ENCODE measurements at regions not wholly inside any gene's neighbourhood (a gene's known extent, or its start where the extent isn't known, plus 50 kb on each side); places are given as distances from the start of the nearest gene placed in this dataset.
"Not testable (repeated sequence)": the region's sequence is repeated elsewhere in the genome, so short reads cannot be mapped to it uniquely, and the experiment has no call there.

- DNase-seq = no peak
Measured at GRCh38 chr20:29687438-29687837, 1570.0 kb upstream of the DEFB115 start.

- no peak for DNase-seq
Measured at GRCh38 chr20:29689411-29690225, 1567.8 kb upstream of the DEFB115 start.

- DNase-seq = no peak
Measured at GRCh38 chr20:29690274-29690673, 1567.2 kb upstream of the DEFB115 start.

- DNase-seq = no peak
Measured at GRCh38 chr20:29740601-29740950, 1516.9 kb upstream of the DEFB115 start.

- no peak for DNase-seq
Measured at GRCh38 chr20:29740951-29741593, 1516.4 kb upstream of the DEFB115 start.

- DNase-seq = no peak
Measured at GRCh38 chr20:29741594-29741893, 1515.9 kb upstream of the DEFB115 start.

- DNase-seq = no peak
Measured at GRCh38 chr20:29741894-29742698, 1515.4 kb upstream of the DEFB115 start.

- DNase-seq = no peak
Measured at GRCh38 chr20:29742699-29743100, 1514.8 kb upstream of the DEFB115 start.

GRCh38 chr20:29743101-29743931 is 1514.1 kb upstream of the DEFB115 start:
- DNase-seq = no peak

- no peak for DNase-seq
Measured at GRCh38 chr20:29744071-29744470, 1513.4 kb upstream of the DEFB115 start.

GRCh38 chr20:29745534-29746245 is 1511.8 kb upstream of the DEFB115 start:
- DNase-seq = not testable (repeated sequence)

- DNase-seq = no peak
Measured at GRCh38 chr20:29750268-29750899, 1507.1 kb upstream of the DEFB115 start.

- DNase-seq = not testable (repeated sequence)
Measured at GRCh38 chr20:29752644-29753425, 1504.6 kb upstream of the DEFB115 start.

GRCh38 chr20:29753426-29753746 is 1504.1 kb upstream of the DEFB115 start:
- DNase-seq = not testable (repeated sequence)

GRCh38 chr20:29753879-29754278 is 1503.6 kb upstream of the DEFB115 start:
- DNase-seq = not testable (repeated sequence)

GRCh38 chr20:29755854-29756498 is 1501.5 kb upstream of the DEFB115 start:
- not testable (repeated sequence) for DNase-seq

- no peak for DNase-seq
Measured at GRCh38 chr20:29756664-29757063, 1500.8 kb upstream of the DEFB115 start.

- not testable (repeated sequence) for DNase-seq
Measured at GRCh38 chr20:29761621-29762385, 1495.7 kb upstream of the DEFB115 start.

GRCh38 chr20:29762620-29763019 is 1494.8 kb upstream of the DEFB115 start:
- DNase-seq = no peak

Data from T-helper 9 cell (primary cell).